Lung (tissue), 11 donors: ENCODE measurements at regions not wholly inside any gene's neighbourhood (a gene's known extent, or its start where the extent isn't known, plus 50 kb on each side); places are given as distances from the start of the nearest gene placed in this dataset.

Source experiments
- ATAC-seq: fragments of 200-7000 bp; cut with Tn5 transposase; one replicate; pipeline ENCODE4 v1.9.1; 2020; ENCODE audit warnings: moderate number of reproducible peaks; ENCODE audit not compliant: insufficient read depth, low FRiP score
- DNase-seq, 3 donors: peaks; one replicate each; pipeline ENCODE4 v3.0.0-alpha.2; 2013 to 2017
- H3K27ac ChIP-seq, 2 donors: one replicate each; pipeline ENCODE4 v1.5.1; 2013; ENCODE audit warnings: mild to moderate bottlenecking in 2 of 2, moderate library complexity in 2 of 2, control low read depth in 1 of 2, inconsistent platforms in 1 of 2, low read depth in 1 of 2, low read length in 1 of 2
- H3K27me3 ChIP-seq, 3 donors: one replicate each; pipeline ENCODE4 v1.5.1; 2013; ENCODE audit warnings: low read length in 2 of 3; ENCODE audit not compliant: control insufficient read depth in 3 of 3, insufficient read depth in 3 of 3
- H3K36me3 ChIP-seq, 4 donors: one replicate each; pipeline ENCODE4 v1.5.1; 2013; ENCODE audit warnings: low read length in 4 of 4, mild to moderate bottlenecking in 1 of 4, moderate library complexity in 1 of 4; ENCODE audit not compliant: control insufficient read depth in 4 of 4, insufficient read depth in 4 of 4
- H3K4me1 ChIP-seq, 5 donors: one replicate each; pipeline ENCODE4 v1.5.1; 2013; ENCODE audit warnings: low read length in 5 of 5, mild to moderate bottlenecking in 2 of 5, moderate library complexity in 1 of 5; ENCODE audit not compliant: control insufficient read depth in 5 of 5, insufficient read depth in 5 of 5
- H3K4me3 ChIP-seq: one replicate; pipeline ENCODE4 v1.5.1; 2013; ENCODE audit warnings: mild to moderate bottlenecking, control low read depth, moderate library complexity
- H3K9ac ChIP-seq, 2 donors: one replicate each; pipeline ENCODE4 v1.5.1; 2013; ENCODE audit warnings: low read length in 2 of 2, control low read depth in 1 of 2; ENCODE audit not compliant: insufficient read depth in 1 of 2
- H3K9me3 ChIP-seq, 4 donors: one replicate each; pipeline ENCODE4 v1.5.1; 2013; ENCODE audit warnings: low read length in 3 of 4, mild to moderate bottlenecking in 1 of 4, moderate library complexity in 1 of 4; ENCODE audit not compliant: control insufficient read depth in 4 of 4, insufficient read depth in 3 of 4
- CTCF ChIP-seq: IDR thresholded peaks from 2 replicates; pipeline ENCODE4 v1.5.1; 2012; ENCODE audit warnings: mild to moderate bottlenecking; ENCODE audit errors: control extremely low read depth, extremely low read depth
- WGBS, 2 donors: extraction: QIAGEN DNeasy Blood & Tissue Kit; methylation state at CpG; one replicate each; pipeline ENCODE4 v1.1.7; 2013; 5-methylcytosine and 5-hydroxymethylcytosine counted together
- donor health status: control.
- donor health status: control.
- donor health status: Bipolar disorder and iron deficiency.
- donor health status: healthy.
- donor health status: DM: yes; HTN: yes; CAD: no.

DNA sequence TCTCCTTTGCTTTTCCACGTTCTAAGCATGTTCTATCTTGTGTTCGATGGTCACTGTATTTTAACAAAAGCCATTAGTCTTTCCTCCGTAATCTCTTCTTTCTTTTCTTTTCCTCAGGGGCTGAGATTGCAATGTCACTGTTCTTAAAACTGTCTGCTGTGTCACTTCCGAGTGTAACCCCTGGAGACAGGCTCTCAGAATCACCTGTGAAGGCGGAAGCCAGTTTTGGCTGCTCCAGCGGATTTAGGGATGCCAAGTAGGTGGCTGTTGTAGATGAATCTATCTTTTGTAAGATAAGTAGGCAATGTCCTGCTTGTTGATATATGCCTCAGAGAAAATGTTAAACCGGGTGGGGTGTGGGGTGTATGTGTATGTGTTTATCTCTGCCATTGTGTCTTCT lies 94.7 kb upstream of the L3MBTL4 start:
- Histone ChIP-seq H3K27me3 (no peaks in the 10 kb centered on the region), H3K36me3 (no peaks in the 10 kb centered on the region), H3K9me3 (no peaks in the 10 kb centered on the region), H3K9ac (peak overlapping the region in 1 of 2 donors; percentile 26), H3K4me3 (no peak overlapping the region), H3K4me1 (peaks cover 0 to 10% (median 10%) of the 10 kb centered on the region in 5 donors), H3K27ac (no peak overlapping the region)
- no peak for TF ChIP-seq CTCF
- ATAC-seq (no peak), DNase-seq (peak in 2 of 3 donors; percentile 23 to 45)
- WGBS, 2 donors = 61 to 73% methylated on average over 7 of the region's 7 CpGs

GRCh38 chr18:6509832-6510231 lies 95.1 kb upstream of the L3MBTL4 start:
- DNase-seq (peak in 2 of 3 donors; percentile 75 to 86), ATAC-seq (no peak)
- TF ChIP-seq CTCF = no peak
- H3K9me3 ChIP-seq = no peaks in the 10 kb centered on the region
- no peak overlapping the region for H3K4me3 ChIP-seq
- H3K27ac ChIP-seq = no peak overlapping the region
- H3K9ac ChIP-seq = peak overlapping the region in 1 of 2 donors; percentile 50
- WGBS, 2 donors = 33 to 36% methylated on average over 2 of the region's 2 CpGs
- H3K4me1 ChIP-seq = peaks cover 0 to 10% (median 10%) of the 10 kb centered on the region in 5 donors
- H3K27me3 ChIP-seq = no peaks in the 10 kb centered on the region
- no peaks in the 10 kb centered on the region for H3K36me3 ChIP-seq

GRCh38 chr18:6520901-6521300 lies 106.2 kb upstream of the L3MBTL4 start:
- no peak for ATAC-seq
- Histone ChIP-seq H3K4me3 (no peak overlapping the region), H3K9ac (no peak overlapping the region), H3K9me3 (peaks cover 0 to 6% (median 0%) of the 10 kb centered on the region in 4 donors), H3K27ac (no peak overlapping the region), H3K27me3 (no peaks in the 10 kb centered on the region), H3K36me3 (no peaks in the 10 kb centered on the region), H3K4me1 (no peaks in the 10 kb centered on the region)
- no peak for TF ChIP-seq CTCF
- no peak for DNase-seq

DNA sequence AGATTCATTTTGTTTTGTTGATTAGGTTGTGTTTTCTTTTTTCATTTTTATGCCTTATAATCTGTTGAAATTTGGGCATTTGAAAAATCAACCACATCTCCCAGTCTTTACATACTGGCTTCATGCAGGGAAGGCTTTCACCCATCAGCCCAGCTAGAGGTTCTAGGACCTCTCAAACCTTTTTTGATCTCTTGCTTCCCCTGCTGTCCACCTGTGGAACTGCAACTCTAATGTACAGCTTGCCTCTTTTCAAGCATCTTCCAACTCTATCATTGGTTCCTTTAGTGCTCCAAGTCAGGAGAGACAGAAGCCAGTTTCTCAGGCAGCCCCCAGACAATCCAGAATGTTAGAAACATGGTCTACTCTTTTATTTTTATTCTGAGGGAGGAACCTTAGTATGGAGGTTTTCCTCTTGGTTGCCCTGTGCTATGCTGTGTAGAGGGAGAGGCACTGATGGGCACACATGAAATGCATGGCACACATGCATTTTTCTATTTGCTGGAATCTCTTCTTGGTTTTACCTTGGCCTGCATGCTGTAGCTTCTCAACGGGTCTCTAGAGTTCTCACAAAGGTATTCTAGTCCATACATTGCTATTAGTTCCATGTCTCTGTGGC lies 107.2 kb upstream of the L3MBTL4 start:
- 51 to 70% methylated on average over 1 of the region's 1 CpG for WGBS, 2 donors
- H3K9ac ChIP-seq = no peak overlapping the region
- H3K27me3 ChIP-seq = no peaks in the 10 kb centered on the region
- H3K4me1 ChIP-seq = no peaks in the 10 kb centered on the region
- H3K9me3 ChIP-seq = peaks cover 0 to 6% (median 0%) of the 10 kb centered on the region in 4 donors
- H3K27ac ChIP-seq = no peak overlapping the region
- ATAC-seq (no peak), DNase-seq (no peak)
- TF ChIP-seq CTCF = peak; percentile 44
- H3K4me3 ChIP-seq = no peak overlapping the region
- H3K36me3 ChIP-seq = no peaks in the 10 kb centered on the region
